NCI-H2196 (cell line): ENCODE measurements at regions not wholly inside any gene's neighbourhood (a gene's known extent, or its start where the extent isn't known, plus 50 kb on each side); places are given as distances from the start of the nearest gene placed in this dataset.
"Not testable (repeated sequence)": the region's sequence is repeated elsewhere in the genome, so short reads cannot be mapped to it uniquely, and the experiment has no call there.

Source experiments
- DNase-seq: peaks from one replicate; lab custom pipeline; 2025; ENCODE audit not compliant: unreplicated experiment; lab: John Stamatoyannopoulos, UW

- DNase-seq, result no peak
These were observed 168.6 kb upstream of the CLNK start for GRCh38 chr4:10853196-10853595.

GRCh38 chr4:10841697-10842096, 157.1 kb upstream of the CLNK start:
- no peak for DNase-seq

GRCh38 chr4:10837151-10837550, 152.6 kb upstream of the CLNK start:
- DNase-seq, result no peak

- DNase-seq, result no peak
These were observed 148.4 kb upstream of the CLNK start for GRCh38 chr4:10832806-10833628.

GRCh38 chr4:10831727-10832408, 147.3 kb upstream of the CLNK start:
- peak; percentile 11 for DNase-seq

GRCh38 chr4:10828918-10829538, 144.5 kb upstream of the CLNK start:
- not testable (repeated sequence) for DNase-seq

GRCh38 chr4:10821826-10822225, 137.3 kb upstream of the CLNK start:
- no peak for DNase-seq

GRCh38 chr4:10816571-10816970, 132.0 kb upstream of the CLNK start:
- DNase-seq, result no peak

- DNase-seq, result no peak
These were observed 127.4 kb upstream of the CLNK start for GRCh38 chr4:10811991-10812390.

- no peak for DNase-seq
These were observed 125.8 kb upstream of the CLNK start for GRCh38 chr4:10810411-10810810.

GRCh38 chr4:10809905-10810304, 125.3 kb upstream of the CLNK start:
- no peak for DNase-seq

GRCh38 chr4:10808591-10808990, 124.0 kb upstream of the CLNK start:
- DNase-seq, result peak; percentile 67

GRCh38 chr4:10806953-10807645, 122.5 kb upstream of the CLNK start:
- no peak for DNase-seq

GRCh38 chr4:10803713-10804343, 119.3 kb upstream of the CLNK start:
- no peak for DNase-seq

- no peak for DNase-seq
These were observed 102.8 kb upstream of the CLNK start for GRCh38 chr4:10787365-10787764.

- DNase-seq, result no peak
These were observed 100.1 kb upstream of the CLNK start for GRCh38 chr4:10784621-10785020.

- no peak for DNase-seq
These were observed 98.8 kb upstream of the CLNK start for GRCh38 chr4:10783351-10783750.

- DNase-seq, result no peak
These were observed 97.2 kb upstream of the CLNK start for GRCh38 chr4:10781805-10782204.

GRCh38 chr4:10780803-10781202, 96.2 kb upstream of the CLNK start:
- not testable (repeated sequence) for DNase-seq

GRCh38 chr4:10775132-10775531, 90.6 kb upstream of the CLNK start:
- not testable (repeated sequence) for DNase-seq

GRCh38 chr4:10773656-10774055, 89.1 kb upstream of the CLNK start:
- no peak for DNase-seq
